Stomach (tissue), 4 donors: ENCODE measurements at regions not wholly inside any gene's neighbourhood (a gene's known extent, or its start where the extent isn't known, plus 50 kb on each side); places are given as distances from the start of the nearest gene placed in this dataset.

Source experiments
- POLR2A ChIP-seq, 4 donors: fragments of 450-650 bp; IDR thresholded peaks; one replicate each; pipeline ENCODE4 v1.6.1; 2016; ENCODE audit warnings: antibody characterized with exemption in 4 of 4, control low read depth in 2 of 4, mild to moderate bottlenecking in 1 of 4, moderate library complexity in 1 of 4
- TF ChIP-seq, protein P1 (sequence below), 7 experiments: fragments of 450-650 bp in 4 of 7; fragments of 200-600 bp in 3 of 7; sonication (generic) in 3 of 7; IDR thresholded peaks; one replicate each; pipeline ENCODE4 v1.5.1; 2016 to 2019; ENCODE audit warnings: antibody characterized with exemption in 7 of 7, control low read depth in 2 of 7, mild to moderate bottlenecking in 1 of 7

DNA sequence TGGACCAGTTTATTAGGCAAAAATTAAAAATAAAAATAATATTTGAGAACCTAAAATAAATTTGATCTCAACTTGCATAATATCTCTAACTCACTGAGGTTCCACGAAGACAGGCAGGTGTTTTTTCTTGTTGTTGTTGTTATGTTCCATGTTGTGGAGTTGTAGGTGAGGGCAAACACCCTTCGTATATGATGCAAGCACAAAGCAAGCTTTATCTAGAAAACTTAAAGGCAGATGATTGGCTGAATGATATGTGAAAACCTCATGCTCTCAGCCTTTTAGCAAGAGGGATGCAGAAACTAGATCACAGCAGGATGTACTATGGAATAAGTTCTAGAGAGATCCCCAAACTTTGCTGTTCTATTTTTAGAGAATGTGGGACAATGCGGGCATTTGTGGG, 502.7 kb downstream of the ETNK1 start:
- no peak for TF ChIP-seq POLR2A (IDR thresholded peaks at IDR 0.05)
- TF ChIP-seq, protein P1, sequence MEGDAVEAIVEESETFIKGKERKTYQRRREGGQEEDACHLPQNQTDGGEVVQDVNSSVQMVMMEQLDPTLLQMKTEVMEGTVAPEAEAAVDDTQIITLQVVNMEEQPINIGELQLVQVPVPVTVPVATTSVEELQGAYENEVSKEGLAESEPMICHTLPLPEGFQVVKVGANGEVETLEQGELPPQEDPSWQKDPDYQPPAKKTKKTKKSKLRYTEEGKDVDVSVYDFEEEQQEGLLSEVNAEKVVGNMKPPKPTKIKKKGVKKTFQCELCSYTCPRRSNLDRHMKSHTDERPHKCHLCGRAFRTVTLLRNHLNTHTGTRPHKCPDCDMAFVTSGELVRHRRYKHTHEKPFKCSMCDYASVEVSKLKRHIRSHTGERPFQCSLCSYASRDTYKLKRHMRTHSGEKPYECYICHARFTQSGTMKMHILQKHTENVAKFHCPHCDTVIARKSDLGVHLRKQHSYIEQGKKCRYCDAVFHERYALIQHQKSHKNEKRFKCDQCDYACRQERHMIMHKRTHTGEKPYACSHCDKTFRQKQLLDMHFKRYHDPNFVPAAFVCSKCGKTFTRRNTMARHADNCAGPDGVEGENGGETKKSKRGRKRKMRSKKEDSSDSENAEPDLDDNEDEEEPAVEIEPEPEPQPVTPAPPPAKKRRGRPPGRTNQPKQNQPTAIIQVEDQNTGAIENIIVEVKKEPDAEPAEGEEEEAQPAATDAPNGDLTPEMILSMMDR (IDR thresholded peaks at IDR 0.05), result no peak
